ENCODE measurements at regions not wholly inside any gene's neighbourhood (a gene's known extent, or its start where the extent isn't known, plus 50 kb on each side); places are given as distances from the start of the nearest gene placed in this dataset.

GRCh38 chr12:115268451-115268850 is 584.5 kb upstream of the TBX3 start:
- Histone ChIP-seq H3K27me3 (no peaks in the 10 kb centered on the region), H3K9me3 (no peaks in the 10 kb centered on the region), H3K36me3 (no peaks in the 10 kb centered on the region), H3K27ac (no peak overlapping the region), H3K4me3 (no peak overlapping the region), H3K4me1 (no peaks in the 10 kb centered on the region)
- TF ChIP-seq POLR2A (IDR thresholded peaks at IDR 0.05) (no peak), CTCF (IDR thresholded peaks at IDR 0.05) (no peak)
- no peak for DNase-seq
- intact Hi-C loops (cut with DNase I) = no loop called here
- no peak for ATAC-seq
- 74% methylated on average over 4 of the region's 4 CpGs for WGBS (ENCODE audit: insufficient coverage, low coverage, low lambda C conversion rate, missing lambda C conversion rate)

- Histone ChIP-seq H3K4me3 (no peak overlapping the region), H3K9me3 (no peaks in the 10 kb centered on the region), H3K27me3 (no peaks in the 10 kb centered on the region), H3K4me1 (no peaks in the 10 kb centered on the region), H3K36me3 (no peaks in the 10 kb centered on the region), H3K27ac (no peak overlapping the region)
- TF ChIP-seq CTCF (IDR thresholded peaks at IDR 0.05) (no peak), POLR2A (IDR thresholded peaks at IDR 0.05) (no peak)
- 63% methylated on average over 2 of the region's 3 CpGs for whole genome bisulfite sequencing (ENCODE audit: insufficient coverage, low coverage, low lambda C conversion rate, missing lambda C conversion rate)
- DNase-seq = no peak
- ATAC-seq = no peak
- intact Hi-C loops (cut with DNase I) = no loop called here
Measured at GRCh38 chr12:115267891-115268290, 583.9 kb upstream of the TBX3 start.

GRCh38 chr12:115267464-115267863 is 583.5 kb upstream of the TBX3 start:
- H3K4me3 ChIP-seq = no peak overlapping the region
- intact Hi-C loops (cut with DNase I) = no loop called here
- WGBS (ENCODE audit: insufficient coverage, low coverage, low lambda C conversion rate, missing lambda C conversion rate) = 54% methylated on average over 2 of the region's 3 CpGs
- ATAC-seq (no peak), DNase-seq (no peak)
- H3K27ac ChIP-seq = no peak overlapping the region
- H3K27me3 ChIP-seq = no peaks in the 10 kb centered on the region
- H3K36me3 ChIP-seq = no peaks in the 10 kb centered on the region
- no peaks in the 10 kb centered on the region for H3K9me3 ChIP-seq
- TF ChIP-seq CTCF (IDR thresholded peaks at IDR 0.05) (no peak), POLR2A (IDR thresholded peaks at IDR 0.05) (no peak)
- H3K4me1 ChIP-seq = no peaks in the 10 kb centered on the region

- DNase-seq (no peak), ATAC-seq (no peak)
- H3K27me3 ChIP-seq = no peaks in the 10 kb centered on the region
- no peak overlapping the region for H3K4me3 ChIP-seq
- H3K9me3 ChIP-seq = no peaks in the 10 kb centered on the region
- peaks cover 0 to 5% (median 0%) of the 10 kb centered on the region in 4 donors for H3K4me1 ChIP-seq
- TF ChIP-seq POLR2A (IDR thresholded peaks at IDR 0.05) (no peak), CTCF (IDR thresholded peaks at IDR 0.05) (no peak)
- no peaks in the 10 kb centered on the region for H3K36me3 ChIP-seq
- no peak overlapping the region for H3K27ac ChIP-seq
- 79% methylated on average over 6 of the region's 6 CpGs for WGBS (ENCODE audit: insufficient coverage, low coverage, low lambda C conversion rate, missing lambda C conversion rate)
- intact Hi-C loops (cut with DNase I) = no loop called here
Measured at GRCh38 chr12:115264605-115265004, 580.6 kb upstream of the TBX3 start.
